IPS-20b (cell line): ENCODE measurements at regions not wholly inside any gene's neighbourhood (a gene's known extent, or its start where the extent isn't known, plus 50 kb on each side); places are given as distances from the start of the nearest gene placed in this dataset.
"Not testable (repeated sequence)": the region's sequence is repeated elsewhere in the genome, so short reads cannot be mapped to it uniquely, and the experiment has no call there.

ENCODE experiments used
- H3K27ac ChIP-seq: one replicate; pipeline ENCODE4 v1.5.1; 2013; ENCODE audit warnings: low read length
- H3K27me3 ChIP-seq: 2 replicates; pipeline ENCODE4 v1.6.1; 2013; ENCODE audit warnings: mild to moderate bottlenecking, low read length, inconsistent platforms; ENCODE audit not compliant: insufficient read depth
- H3K36me3 ChIP-seq: 2 replicates; pipeline ENCODE4 v1.6.1; 2013; ENCODE audit warnings: low read depth, mild to moderate bottlenecking, inconsistent platforms, low read length, moderate library complexity; ENCODE audit not compliant: insufficient read depth
- H3K4me1 ChIP-seq: 2 replicates; pipeline ENCODE4 v1.6.1; 2013; ENCODE audit warnings: mild to moderate bottlenecking, control low read depth, inconsistent platforms, low read length, moderate library complexity; ENCODE audit not compliant: insufficient read depth
- H3K4me3 ChIP-seq: 2 replicates; pipeline ENCODE4 v1.5.1; 2013; ENCODE audit warnings: mild to moderate bottlenecking, low read length, inconsistent platforms
- H3K9ac ChIP-seq: 2 replicates; pipeline ENCODE4 v1.6.1; 2013; ENCODE audit warnings: low read depth, mild to moderate bottlenecking, inconsistent platforms, low read length, moderate library complexity
- H3K9me3 ChIP-seq: 2 replicates; pipeline ENCODE4 v1.6.1; 2013; ENCODE audit warnings: mild to moderate bottlenecking, low read depth, low read length, inconsistent platforms; ENCODE audit not compliant: insufficient read depth

GRCh38 chr10:52961323-52961722 lies 188.7 kb upstream of the MBL2 start:
- no peaks in the 10 kb centered on the region for H3K27me3 ChIP-seq
- H3K9me3 ChIP-seq: no peaks in the 10 kb centered on the region
- peaks cover 20% of the 10 kb centered on the region for H3K4me1 ChIP-seq
- no peaks in the 10 kb centered on the region for H3K36me3 ChIP-seq
- no peak overlapping the region for H3K9ac ChIP-seq
- H3K4me3 ChIP-seq: no peak overlapping the region
- no peak overlapping the region for H3K27ac ChIP-seq

GRCh38 chr10:52959810-52960209 lies 187.2 kb upstream of the MBL2 start:
- H3K27ac ChIP-seq: no peak overlapping the region
- H3K9ac ChIP-seq: peak overlapping the region; percentile 8; the same call in 1 of the 2 replicates
- peaks cover 14% of the 10 kb centered on the region for H3K4me1 ChIP-seq
- H3K27me3 ChIP-seq: no peaks in the 10 kb centered on the region
- H3K9me3 ChIP-seq: no peaks in the 10 kb centered on the region
- no peaks in the 10 kb centered on the region for H3K36me3 ChIP-seq
- H3K4me3 ChIP-seq: no peak overlapping the region

GRCh38 chr10:52956861-52957260 lies 184.3 kb upstream of the MBL2 start:
- Histone ChIP-seq H3K4me3 (no peak overlapping the region), H3K4me1 (peaks cover 14% of the 10 kb centered on the region), H3K36me3 (no peaks in the 10 kb centered on the region), H3K27me3 (no peaks in the 10 kb centered on the region), H3K9ac (no peak overlapping the region), H3K27ac (no peak overlapping the region), H3K9me3 (no peaks in the 10 kb centered on the region)

- Histone ChIP-seq H3K4me3 (no peak overlapping the region), H3K36me3 (no peaks in the 10 kb centered on the region), H3K4me1 (peaks cover 14% of the 10 kb centered on the region), H3K27ac (no peak overlapping the region), H3K27me3 (no peaks in the 10 kb centered on the region), H3K9ac (no peak overlapping the region), H3K9me3 (no peaks in the 10 kb centered on the region)
Measured at GRCh38 chr10:52956461-52956860, 183.9 kb upstream of the MBL2 start.

- peaks cover 12% of the 10 kb centered on the region for H3K4me1 ChIP-seq
- H3K9ac ChIP-seq: no peak overlapping the region
- H3K27ac ChIP-seq: no peak overlapping the region
Measured at GRCh38 chr10:52955337-52955736, 182.8 kb upstream of the MBL2 start.

GRCh38 chr10:52954407-52954806 lies 181.8 kb upstream of the MBL2 start:
- Histone ChIP-seq H3K27me3 (no peaks in the 10 kb centered on the region), H3K4me1 (peaks cover 7% of the 10 kb centered on the region), H3K4me3 (no peak overlapping the region), H3K27ac (no peak overlapping the region), H3K36me3 (no peaks in the 10 kb centered on the region), H3K9ac (no peak overlapping the region), H3K9me3 (no peaks in the 10 kb centered on the region)

More at GRCh38 chr10:52955337-52955736, 182.8 kb upstream of the MBL2 start:
- Histone ChIP-seq H3K9me3 (no peaks in the 10 kb centered on the region), H3K4me3 (no peak overlapping the region), H3K27me3 (no peaks in the 10 kb centered on the region), H3K36me3 (no peaks in the 10 kb centered on the region)

GRCh38 chr10:52952391-52953055 lies 179.9 kb upstream of the MBL2 start:
- Histone ChIP-seq H3K9me3 (0 out of 2 replicates have a peak, but pooled peaks cover 3% of the 10 kb centered on the region), H3K36me3 (no peaks in the 10 kb centered on the region), H3K4me1 (peaks cover 8% of the 10 kb centered on the region), H3K27ac (no peak overlapping the region), H3K9ac (no peak overlapping the region), H3K4me3 (no peak overlapping the region), H3K27me3 (no peaks in the 10 kb centered on the region)

GRCh38 chr10:52951824-52952223 lies 179.2 kb upstream of the MBL2 start:
- Histone ChIP-seq H3K9ac (no peak overlapping the region), H3K36me3 (no peaks in the 10 kb centered on the region), H3K27me3 (no peaks in the 10 kb centered on the region), H3K9me3 (0 out of 2 replicates have a peak, but pooled peaks cover 3% of the 10 kb centered on the region), H3K27ac (no peak overlapping the region), H3K4me3 (no peak overlapping the region), H3K4me1 (peaks cover 6% of the 10 kb centered on the region; the same call in 1 of the 2 replicates)

GRCh38 chr10:52950578-52950977 lies 178.0 kb upstream of the MBL2 start:
- H3K9ac ChIP-seq: no peak overlapping the region; the same call in 1 of the 2 replicates
- H3K27ac ChIP-seq: no peak overlapping the region
- 0 out of 2 replicates have a peak, but pooled peaks cover 3% of the 10 kb centered on the region for H3K9me3 ChIP-seq

GRCh38 chr10:52949899-52950298 lies 177.3 kb upstream of the MBL2 start:
- peak overlapping the region; percentile 8; the same call in 1 of the 2 replicates for H3K9ac ChIP-seq

More at GRCh38 chr10:52950578-52950977, 178.0 kb upstream of the MBL2 start:
- Histone ChIP-seq H3K27me3 (no peaks in the 10 kb centered on the region), H3K4me3 (no peak overlapping the region), H3K36me3 (no peaks in the 10 kb centered on the region), H3K4me1 (peaks cover 6% of the 10 kb centered on the region; the same call in 1 of the 2 replicates)

GRCh38 chr10:52946486-52946885 lies 173.9 kb upstream of the MBL2 start:
- no peaks in the 10 kb centered on the region for H3K36me3 ChIP-seq

More at GRCh38 chr10:52949899-52950298, 177.3 kb upstream of the MBL2 start:
- no peak overlapping the region for H3K4me3 ChIP-seq
- no peaks in the 10 kb centered on the region for H3K27me3 ChIP-seq
- H3K9me3 ChIP-seq: 0 out of 2 replicates have a peak, but pooled peaks cover 3% of the 10 kb centered on the region
- H3K36me3 ChIP-seq: no peaks in the 10 kb centered on the region
- peaks cover 6% of the 10 kb centered on the region; the same call in 1 of the 2 replicates for H3K4me1 ChIP-seq
- H3K27ac ChIP-seq: no peak overlapping the region

GRCh38 chr10:52945521-52945920 lies 172.9 kb upstream of the MBL2 start:
- not testable (repeated sequence) for H3K27me3 ChIP-seq, H3K4me3 ChIP-seq, H3K4me1 ChIP-seq, H3K36me3 ChIP-seq, H3K9ac ChIP-seq, H3K9me3 ChIP-seq, H3K27ac ChIP-seq

More at GRCh38 chr10:52946486-52946885, 173.9 kb upstream of the MBL2 start:
- Histone ChIP-seq H3K4me3 (no peak overlapping the region), H3K27ac (no peak overlapping the region), H3K9ac (no peak overlapping the region), H3K27me3 (no peaks in the 10 kb centered on the region), H3K4me1 (peaks cover 6% of the 10 kb centered on the region; the same call in 1 of the 2 replicates), H3K9me3 (0 out of 2 replicates have a peak, but pooled peaks cover 3% of the 10 kb centered on the region)
